OCI-LY7 (cell line): ENCODE measurements at regions not wholly inside any gene's neighbourhood (a gene's known extent, or its start where the extent isn't known, plus 50 kb on each side); places are given as distances from the start of the nearest gene placed in this dataset.

Experiments used
- CTCF ChIP-seq: fragments of 200-600 bp; sonication (generic); conservative IDR thresholded peaks from 2 replicates; pipeline ENCODE4 v1.5.1; 2014; ENCODE audit warnings: mild to moderate bottlenecking, antibody characterized with exemption, low read length, moderate library complexity, mixed read lengths
- EZH2phosphoT487 ChIP-seq: fragments of 200-600 bp; sonication (generic); IDR thresholded peaks from 2 replicates; pipeline ENCODE4 v1.6.1; 2018; ENCODE audit warnings: low read depth, borderline replicate concordance, mild to moderate bottlenecking, mixed run types, antibody characterized with exemption, low read length, moderate library complexity, mixed read lengths

DNA sequence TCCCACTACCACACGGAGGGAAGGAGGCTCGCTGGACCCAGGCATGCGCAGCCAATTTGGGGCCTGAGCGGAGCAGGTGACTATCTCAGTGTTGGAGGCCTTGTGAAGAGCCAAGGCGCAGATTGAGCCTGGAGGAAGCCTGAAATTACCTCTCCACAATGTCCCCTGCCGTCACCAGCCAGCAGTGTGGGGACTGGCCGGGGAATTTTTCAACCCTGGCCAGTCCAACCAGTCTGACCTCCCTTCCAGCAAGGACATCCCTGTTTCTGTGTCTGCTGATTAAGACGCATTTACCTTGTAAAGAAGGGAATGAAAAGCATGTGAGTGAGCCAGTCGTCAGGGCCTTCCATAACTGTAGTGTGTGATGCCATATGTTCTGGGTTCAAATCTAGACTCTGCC, 198.1 kb upstream of the IRX3 start:
- TF ChIP-seq EZH2phosphoT487 (no peak), CTCF (no peak)
